NB4 (cell line): ENCODE measurements at regions not wholly inside any gene's neighbourhood (a gene's known extent, or its start where the extent isn't known, plus 50 kb on each side); places are given as distances from the start of the nearest gene placed in this dataset.
"Not testable (repeated sequence)": the region's sequence is repeated elsewhere in the genome, so short reads cannot be mapped to it uniquely, and the experiment has no call there.

Experiments used
- DNase-seq: peaks from one replicate; pipeline ENCODE4 v3.0.0; 2010; ENCODE audit warnings: low read depth
- H3K4me3 ChIP-seq: one replicate; pipeline ENCODE4 v1.5.1; 2011; ENCODE audit warnings: mild to moderate bottlenecking, low read depth, low read length, moderate library complexity
- CTCF ChIP-seq: IDR thresholded peaks from one replicate; pipeline ENCODE4 v1.5.1; 2012; ENCODE audit warnings: low read depth, low read length
- MAX ChIP-seq: IDR thresholded peaks from 2 replicates; pipeline ENCODE4 v1.6.1; 2011; ENCODE audit warnings: low read depth, low read length
- MYC ChIP-seq: IDR thresholded peaks from 2 replicates; pipeline ENCODE4 v1.6.1; 2011; ENCODE audit warnings: low read depth, low read length
- POLR2A ChIP-seq: IDR thresholded peaks from 2 replicates; pipeline ENCODE4 v1.6.1; 2011; ENCODE audit warnings: mild to moderate bottlenecking; ENCODE audit not compliant: insufficient read length; ENCODE audit errors: extremely low read depth

- DNase-seq = no peak
- TF ChIP-seq CTCF (peak; percentile 21), MYC (no peak)
Measured at GRCh38 chr6:169121013-169121412, 132.6 kb downstream of the THBS2 start.

GRCh38 chr6:169119669-169120068, 134.0 kb downstream of the THBS2 start:
- no peak for TF ChIP-seq MYC
- TF ChIP-seq CTCF = no peak
- no peak for TF ChIP-seq POLR2A
- no peak for TF ChIP-seq MAX
- DNase-seq = no peak

More at GRCh38 chr6:169121013-169121412, 132.6 kb downstream of the THBS2 start:
- H3K4me3 ChIP-seq = no peak overlapping the region

GRCh38 chr6:169118346-169118830, 135.3 kb downstream of the THBS2 start:
- no peak overlapping the region for H3K4me3 ChIP-seq
- no peak for DNase-seq
- no peak for TF ChIP-seq CTCF

More at GRCh38 chr6:169119669-169120068, 134.0 kb downstream of the THBS2 start:
- H3K4me3 ChIP-seq = no peak overlapping the region

- no peak overlapping the region for H3K4me3 ChIP-seq
- TF ChIP-seq CTCF (no peak), POLR2A (no peak), MYC (no peak)
- no peak for DNase-seq
Measured at GRCh38 chr6:169117663-169118062, 136.0 kb downstream of the THBS2 start.

- TF ChIP-seq MAX (no peak), MYC (no peak), POLR2A (no peak), CTCF (no peak)
- peak; percentile 80 for DNase-seq
- H3K4me3 ChIP-seq = peak overlapping the region; percentile 27
Measured at GRCh38 chr6:169115632-169116031, 138.0 kb downstream of the THBS2 start.

- not testable (repeated sequence) for H3K4me3 ChIP-seq
Measured at GRCh38 chr6:169114632-169115031, 139.0 kb downstream of the THBS2 start.

GRCh38 chr6:169112483-169113320, 140.9 kb downstream of the THBS2 start:
- DNase-seq = peak; percentile 84
- peak overlapping the region; percentile 62 for H3K4me3 ChIP-seq

More at GRCh38 chr6:169114632-169115031, 139.0 kb downstream of the THBS2 start:
- DNase-seq = peak; percentile 79

More at GRCh38 chr6:169112483-169113320, 140.9 kb downstream of the THBS2 start:
- no peak for TF ChIP-seq POLR2A
- no peak for TF ChIP-seq CTCF
- no peak for TF ChIP-seq MAX
- TF ChIP-seq MYC = no peak
